GM23338 (cell line): ENCODE measurements at regions not wholly inside any gene's neighbourhood (a gene's known extent, or its start where the extent isn't known, plus 50 kb on each side); places are given as distances from the start of the nearest gene placed in this dataset.

Source experiments
- ATAC-seq: fragments of 200-7000 bp; cut with Tn5 transposase; 3 replicates; pipeline ENCODE4 v1.9.1; 2020
- DNase-seq: peaks from one replicate; pipeline ENCODE4 v3.0.0-alpha.2; 2015; ENCODE audit warnings: low spot score
- H2AFZ ChIP-seq: fragments of 200-600 bp; sonication (generic); 2 replicates; pipeline ENCODE4 v1.8.0; 2016; ENCODE audit warnings: antibody characterized with exemption, mild to moderate bottlenecking, moderate library complexity
- H3F3A ChIP-seq: fragments of 200-600 bp; sonication (generic); replicated peaks from 2 replicates; pipeline ENCODE4 v1.8.0; 2017; ENCODE audit warnings: antibody characterized with exemption, mixed run types, low read depth
- H3K27ac ChIP-seq: fragments of 200-600 bp; sonication (generic); 2 replicates; pipeline ENCODE4 v1.6.1; 2016; ENCODE audit warnings: low read depth
- H3K27me3 ChIP-seq: fragments of 200-600 bp; sonication (generic); 2 replicates; pipeline ENCODE4 v1.8.0; 2016; ENCODE audit warnings: mild to moderate bottlenecking, mixed run types, moderate library complexity; ENCODE audit not compliant: insufficient read depth
- H3K36me3 ChIP-seq: fragments of 200-600 bp; sonication (generic); 2 replicates; pipeline ENCODE4 v1.8.0; 2016; ENCODE audit warnings: mild to moderate bottlenecking; ENCODE audit not compliant: insufficient read depth
- H3K4me1 ChIP-seq: fragments of 200-600 bp; sonication (generic); 2 replicates; pipeline ENCODE4 v1.8.0; 2016; ENCODE audit warnings: mild to moderate bottlenecking, moderate library complexity; ENCODE audit not compliant: insufficient read depth
- H3K4me2 ChIP-seq: fragments of 200-600 bp; sonication (generic); 2 replicates; pipeline ENCODE4 v1.7.1; 2017; ENCODE audit warnings: mixed run types
- H3K4me3 ChIP-seq: fragments of 200-600 bp; sonication (generic); 2 replicates; pipeline ENCODE4 v1.6.1; 2016; ENCODE audit warnings: mixed run types
- H3K79me2 ChIP-seq: fragments of 200-600 bp; sonication (generic); replicated peaks from 2 replicates; pipeline ENCODE4 v1.8.0; 2017; ENCODE audit warnings: mild to moderate bottlenecking; ENCODE audit not compliant: insufficient read depth
- H3K9me2 ChIP-seq: fragments of 200-600 bp; sonication (generic); 2 replicates; pipeline ENCODE4 v1.8.0; 2017; ENCODE audit not compliant: insufficient read depth
- H4K20me1 ChIP-seq: fragments of 200-600 bp; sonication (generic); replicated peaks from 2 replicates; pipeline ENCODE4 v1.8.0; 2017; ENCODE audit warnings: mild to moderate bottlenecking; ENCODE audit not compliant: insufficient read depth
- H3K27ac Mint-ChIP-seq: 2 replicates; pipeline ENCODE4 v1.8.0; 2020; ENCODE audit warnings: inconsistent platforms, mild to moderate bottlenecking, moderate library complexity, mixed read lengths
- H3K27me3 Mint-ChIP-seq: 3 replicates; pipeline ENCODE4 v1.8.0; 2022; ENCODE audit warnings: low read depth, mild to moderate bottlenecking, moderate library complexity, mixed read lengths, inconsistent platforms; ENCODE audit not compliant: insufficient read depth, poor library complexity
- H3K36me3 Mint-ChIP-seq: 3 replicates; pipeline ENCODE4 v1.8.0; 2021; ENCODE audit warnings: low read depth, mild to moderate bottlenecking, inconsistent platforms, moderate library complexity, mixed read lengths
- H3K4me1 Mint-ChIP-seq: 3 replicates; pipeline ENCODE4 v1.8.0; 2020; ENCODE audit warnings: mild to moderate bottlenecking, inconsistent platforms, mixed read lengths
- H3K4me3 Mint-ChIP-seq: 3 replicates; pipeline ENCODE4 v1.8.0; 2021; ENCODE audit warnings: moderate library complexity, mild to moderate bottlenecking, inconsistent platforms, mixed read lengths
- H3K9me3 Mint-ChIP-seq: 3 replicates; pipeline ENCODE4 v1.8.0; 2020; ENCODE audit warnings: moderate library complexity, mild to moderate bottlenecking, inconsistent platforms, mixed read lengths
- CREB1 ChIP-seq: fragments of 250-450 bp; sonication (Bioruptor Pico); IDR thresholded peaks from 2 replicates; pipeline ENCODE4 v1.5.0; 2020; ENCODE audit warnings: low read depth, mild to moderate bottlenecking, moderate library complexity
- EZH2 ChIP-seq: fragments of 200-600 bp; sonication (generic); IDR thresholded peaks from one replicate; pipeline ENCODE4 v1.8.0; 2017; ENCODE audit warnings: antibody characterized with exemption, mild to moderate bottlenecking, low read depth; ENCODE audit not compliant: unreplicated experiment
- EZH2phosphoT487 ChIP-seq: fragments of 200-600 bp; sonication (generic); IDR thresholded peaks from one replicate; pipeline ENCODE4 v1.8.1; 2018; ENCODE audit warnings: antibody characterized with exemption; ENCODE audit not compliant: unreplicated experiment
- JUNB ChIP-seq: IDR thresholded peaks from one replicate; pipeline ENCODE4 v1.6.1; 2016; ENCODE audit warnings: antibody characterized with exemption; ENCODE audit not compliant: unreplicated experiment
- NANOG ChIP-seq: IDR thresholded peaks from 2 replicates; pipeline ENCODE4 v1.6.1; 2016; ENCODE audit warnings: antibody characterized with exemption, borderline replicate concordance
- POLR2AphosphoS5 ChIP-seq: IDR thresholded peaks from 2 replicates; pipeline ENCODE4 v1.6.1; 2016; ENCODE audit warnings: antibody characterized with exemption, low read depth
- STAT1 ChIP-seq: IDR thresholded peaks from one replicate; pipeline ENCODE4 v1.6.1; 2016; ENCODE audit warnings: antibody characterized with exemption; ENCODE audit not compliant: unreplicated experiment
- ZNF114 ChIP-seq: fragments of 250-450 bp; sonication (Bioruptor Pico); IDR thresholded peaks from 2 replicates; pipeline ENCODE4 v1.5.0; 2020; ENCODE audit warnings: mild to moderate bottlenecking, moderate library complexity
- ZNF331 ChIP-seq: fragments of 250-450 bp; sonication (Bioruptor Pico); IDR thresholded peaks from 2 replicates; pipeline ENCODE4 v1.5.0; 2020; ENCODE audit warnings: low read depth, mild to moderate bottlenecking, moderate library complexity
- TF ChIP-seq, protein P1 (sequence below), 2 experiments: fragments of 200-600 bp in 1 of 2; sonication (generic) in 1 of 2; conservative IDR thresholded peaks; 2 replicates each; pipeline versions ENCODE4 v1.5.1 to v1.6.1; 2016 to 2017; ENCODE audit warnings: antibody characterized with exemption in 2 of 2, low read depth in 2 of 2, mild to moderate bottlenecking in 2 of 2, moderate library complexity in 1 of 2
- TF ChIP-seq, protein P2 (sequence below): IDR thresholded peaks from one replicate; pipeline ENCODE4 v1.6.1; 2018; ENCODE audit warnings: antibody characterized with exemption; ENCODE audit not compliant: unreplicated experiment
- TF ChIP-seq, protein P3 (sequence below): IDR thresholded peaks from 2 replicates; pipeline ENCODE4 v1.6.1; 2016; ENCODE audit warnings: antibody characterized with exemption

DNA sequence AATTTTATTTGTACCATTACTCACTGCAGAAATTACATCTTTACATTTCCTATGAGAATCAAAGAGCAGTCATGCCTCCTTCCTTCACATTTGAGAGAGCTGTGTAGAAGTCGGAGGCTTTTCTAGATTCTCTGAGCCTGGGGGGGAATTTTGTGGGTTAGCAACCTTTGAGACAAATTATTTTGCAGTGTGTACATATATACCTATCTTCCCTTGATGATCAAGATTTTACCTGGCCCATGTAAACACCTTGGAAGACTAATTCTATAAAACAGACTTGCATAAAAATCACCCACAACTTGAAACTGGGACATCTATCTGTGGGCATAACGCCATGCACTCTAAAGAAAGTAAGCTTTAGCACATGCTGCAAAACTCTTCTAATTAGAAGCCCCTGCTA, 491.5 kb upstream of the MDFIC2 start:
- no peaks in the 10 kb centered on the region for H3K27me3 Mint-ChIP-seq
- H3K27ac Mint-ChIP-seq: peak overlapping the region; percentile 12; the same call in 1 of the 2 replicates
- peak overlapping the region; percentile 7; the same call in 1 of the 2 replicates for H2AFZ ChIP-seq
- no peaks in the 10 kb centered on the region for H3K79me2 ChIP-seq
- no peak overlapping the region for H3K27ac ChIP-seq
- H3K9me3 Mint-ChIP-seq: no peaks in the 10 kb centered on the region
- no peaks in the 10 kb centered on the region for H3K4me1 ChIP-seq
- no peaks in the 10 kb centered on the region for H4K20me1 ChIP-seq
- no peak overlapping the region for H3K4me3 Mint-ChIP-seq
- H3K4me3 ChIP-seq: no peak overlapping the region
- TF ChIP-seq JUNB: no peak
- no peak for TF ChIP-seq NANOG
- TF ChIP-seq EZH2phosphoT487: no peak
- TF ChIP-seq, protein P1, sequence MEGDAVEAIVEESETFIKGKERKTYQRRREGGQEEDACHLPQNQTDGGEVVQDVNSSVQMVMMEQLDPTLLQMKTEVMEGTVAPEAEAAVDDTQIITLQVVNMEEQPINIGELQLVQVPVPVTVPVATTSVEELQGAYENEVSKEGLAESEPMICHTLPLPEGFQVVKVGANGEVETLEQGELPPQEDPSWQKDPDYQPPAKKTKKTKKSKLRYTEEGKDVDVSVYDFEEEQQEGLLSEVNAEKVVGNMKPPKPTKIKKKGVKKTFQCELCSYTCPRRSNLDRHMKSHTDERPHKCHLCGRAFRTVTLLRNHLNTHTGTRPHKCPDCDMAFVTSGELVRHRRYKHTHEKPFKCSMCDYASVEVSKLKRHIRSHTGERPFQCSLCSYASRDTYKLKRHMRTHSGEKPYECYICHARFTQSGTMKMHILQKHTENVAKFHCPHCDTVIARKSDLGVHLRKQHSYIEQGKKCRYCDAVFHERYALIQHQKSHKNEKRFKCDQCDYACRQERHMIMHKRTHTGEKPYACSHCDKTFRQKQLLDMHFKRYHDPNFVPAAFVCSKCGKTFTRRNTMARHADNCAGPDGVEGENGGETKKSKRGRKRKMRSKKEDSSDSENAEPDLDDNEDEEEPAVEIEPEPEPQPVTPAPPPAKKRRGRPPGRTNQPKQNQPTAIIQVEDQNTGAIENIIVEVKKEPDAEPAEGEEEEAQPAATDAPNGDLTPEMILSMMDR (conservative IDR thresholded peaks at IDR 0.05; ENCODE audit: low read depth in 2 of 2): no peak
- TF ChIP-seq ZNF114 (CRISPR knock-in tag): no peak
- TF ChIP-seq, protein P2, sequence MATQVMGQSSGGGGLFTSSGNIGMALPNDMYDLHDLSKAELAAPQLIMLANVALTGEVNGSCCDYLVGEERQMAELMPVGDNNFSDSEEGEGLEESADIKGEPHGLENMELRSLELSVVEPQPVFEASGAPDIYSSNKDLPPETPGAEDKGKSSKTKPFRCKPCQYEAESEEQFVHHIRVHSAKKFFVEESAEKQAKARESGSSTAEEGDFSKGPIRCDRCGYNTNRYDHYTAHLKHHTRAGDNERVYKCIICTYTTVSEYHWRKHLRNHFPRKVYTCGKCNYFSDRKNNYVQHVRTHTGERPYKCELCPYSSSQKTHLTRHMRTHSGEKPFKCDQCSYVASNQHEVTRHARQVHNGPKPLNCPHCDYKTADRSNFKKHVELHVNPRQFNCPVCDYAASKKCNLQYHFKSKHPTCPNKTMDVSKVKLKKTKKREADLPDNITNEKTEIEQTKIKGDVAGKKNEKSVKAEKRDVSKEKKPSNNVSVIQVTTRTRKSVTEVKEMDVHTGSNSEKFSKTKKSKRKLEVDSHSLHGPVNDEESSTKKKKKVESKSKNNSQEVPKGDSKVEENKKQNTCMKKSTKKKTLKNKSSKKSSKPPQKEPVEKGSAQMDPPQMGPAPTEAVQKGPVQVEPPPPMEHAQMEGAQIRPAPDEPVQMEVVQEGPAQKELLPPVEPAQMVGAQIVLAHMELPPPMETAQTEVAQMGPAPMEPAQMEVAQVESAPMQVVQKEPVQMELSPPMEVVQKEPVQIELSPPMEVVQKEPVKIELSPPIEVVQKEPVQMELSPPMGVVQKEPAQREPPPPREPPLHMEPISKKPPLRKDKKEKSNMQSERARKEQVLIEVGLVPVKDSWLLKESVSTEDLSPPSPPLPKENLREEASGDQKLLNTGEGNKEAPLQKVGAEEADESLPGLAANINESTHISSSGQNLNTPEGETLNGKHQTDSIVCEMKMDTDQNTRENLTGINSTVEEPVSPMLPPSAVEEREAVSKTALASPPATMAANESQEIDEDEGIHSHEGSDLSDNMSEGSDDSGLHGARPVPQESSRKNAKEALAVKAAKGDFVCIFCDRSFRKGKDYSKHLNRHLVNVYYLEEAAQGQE: no peak
- TF ChIP-seq EZH2: no peak
- no peak for TF ChIP-seq POLR2AphosphoS5
- no peaks in the 10 kb centered on the region for H3K27me3 ChIP-seq
- H3K36me3 ChIP-seq: no peaks in the 10 kb centered on the region
- DNase-seq (no peak), ATAC-seq (no peak)
- H3K4me2 ChIP-seq: no peak overlapping the region
- no peaks in the 10 kb centered on the region for H3K36me3 Mint-ChIP-seq
- peaks cover 4% of the 10 kb centered on the region; the same call in 2 of the 3 replicates for H3K4me1 Mint-ChIP-seq
- H3F3A ChIP-seq: no peaks in the 10 kb centered on the region
- H3K9me2 ChIP-seq: 0 out of 2 replicates have a peak, but pooled peaks cover 4% of the 10 kb centered on the region

DNA sequence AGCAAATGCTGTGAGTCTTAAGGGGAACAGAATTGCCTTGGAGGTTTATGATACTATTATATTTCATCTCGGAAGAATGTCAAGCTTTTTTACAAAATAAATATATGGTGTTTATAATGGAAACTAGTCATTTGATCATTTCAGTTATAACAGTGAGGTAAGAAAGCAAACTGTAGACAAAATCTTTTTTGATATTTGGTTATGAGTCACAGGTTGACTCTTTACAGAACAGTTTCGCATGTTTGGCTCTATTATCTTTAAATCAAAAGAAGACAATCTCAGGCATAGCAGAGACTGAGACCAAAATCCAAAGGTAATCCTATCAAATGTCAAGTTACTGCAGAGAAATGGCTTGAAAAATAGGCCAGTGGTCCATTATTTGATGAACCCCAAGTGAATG, 490.9 kb upstream of the MDFIC2 start:
- H3K27me3 ChIP-seq: no peaks in the 10 kb centered on the region
- 0 out of 2 replicates have a peak, but pooled peaks cover 4% of the 10 kb centered on the region for H3K9me2 ChIP-seq
- no peak overlapping the region for H3K27ac Mint-ChIP-seq
- H3K4me1 Mint-ChIP-seq: peaks cover 4% of the 10 kb centered on the region; the same call in 2 of the 3 replicates
- H3K4me3 Mint-ChIP-seq: no peak overlapping the region
- H3K79me2 ChIP-seq: no peaks in the 10 kb centered on the region
- H3K4me3 ChIP-seq: no peak overlapping the region
- no peaks in the 10 kb centered on the region for H3K4me1 ChIP-seq
- H3K27me3 Mint-ChIP-seq: no peaks in the 10 kb centered on the region
- H3K27ac ChIP-seq: no peak overlapping the region
- no peak overlapping the region for H2AFZ ChIP-seq
- no peak for DNase-seq
- H3K36me3 Mint-ChIP-seq: no peaks in the 10 kb centered on the region
- H3F3A ChIP-seq: no peaks in the 10 kb centered on the region
- no peaks in the 10 kb centered on the region for H3K9me3 Mint-ChIP-seq
- H3K4me2 ChIP-seq: no peak overlapping the region
- no peaks in the 10 kb centered on the region for H4K20me1 ChIP-seq
- no peaks in the 10 kb centered on the region for H3K36me3 ChIP-seq
- ATAC-seq: no peak
- TF ChIP-seq, protein P1 (conservative IDR thresholded peaks at IDR 0.05; ENCODE audit: low read depth in 2 of 2): no peak
- TF ChIP-seq ZNF114 (CRISPR knock-in tag) (no peak), STAT1 (no peak), POLR2AphosphoS5 (no peak), CREB1 (CRISPR knock-in tag) (no peak), EZH2 (no peak), JUNB (no peak), ZNF331 (CRISPR knock-in tag) (no peak), NANOG (no peak)
- TF ChIP-seq, protein P3, sequence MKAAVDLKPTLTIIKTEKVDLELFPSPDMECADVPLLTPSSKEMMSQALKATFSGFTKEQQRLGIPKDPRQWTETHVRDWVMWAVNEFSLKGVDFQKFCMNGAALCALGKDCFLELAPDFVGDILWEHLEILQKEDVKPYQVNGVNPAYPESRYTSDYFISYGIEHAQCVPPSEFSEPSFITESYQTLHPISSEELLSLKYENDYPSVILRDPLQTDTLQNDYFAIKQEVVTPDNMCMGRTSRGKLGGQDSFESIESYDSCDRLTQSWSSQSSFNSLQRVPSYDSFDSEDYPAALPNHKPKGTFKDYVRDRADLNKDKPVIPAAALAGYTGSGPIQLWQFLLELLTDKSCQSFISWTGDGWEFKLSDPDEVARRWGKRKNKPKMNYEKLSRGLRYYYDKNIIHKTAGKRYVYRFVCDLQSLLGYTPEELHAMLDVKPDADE: no peak
- TF ChIP-seq, protein P2: no peak
